Heart left ventricle (tissue), 16 donors: ENCODE measurements at regions not wholly inside any gene's neighbourhood (a gene's known extent, or its start where the extent isn't known, plus 50 kb on each side); places are given as distances from the start of the nearest gene placed in this dataset.

Experiments
- ATAC-seq, 4 donors: fragments of 200-7000 bp; cut with Tn5 transposase; one replicate each; pipeline ENCODE4 v1.9.1; 2020 to 2022; ENCODE audit warnings: moderate library complexity in 4 of 4, mild to moderate bottlenecking in 3 of 4, moderate number of reproducible peaks in 1 of 4
- DNase-seq, 5 donors: peaks; one replicate each; pipeline ENCODE4 v3.0.0-alpha.2; 2020
- H3K27ac ChIP-seq, 12 donors: fragments of 200-600 bp; sonication (generic) in 4 of 12; one replicate each; pipeline versions ENCODE4 v1.5.0 to v1.8.0; 2016 to 2022; ENCODE audit warnings: mild to moderate bottlenecking in 2 of 12
- H3K27me3 ChIP-seq, 9 donors: fragments of 200-600 bp; sonication (generic) in 2 of 9; one replicate each; pipeline versions ENCODE4 v1.5.1 to v1.8.0; 2016 to 2022; ENCODE audit warnings: mild to moderate bottlenecking in 3 of 9
- H3K36me3 ChIP-seq, 9 donors: fragments of 200-600 bp; sonication (generic) in 2 of 9; one replicate each; pipeline versions ENCODE4 v1.5.0 to v1.8.0; 2018 to 2022; ENCODE audit warnings: mild to moderate bottlenecking in 2 of 9
- H3K4me1 ChIP-seq, 12 donors: fragments of 200-600 bp; sonication (generic) in 4 of 12; one replicate each; pipeline versions ENCODE4 v1.5.0 to v1.8.0; 2016 to 2022; ENCODE audit warnings: mild to moderate bottlenecking in 3 of 12
- H3K4me3 ChIP-seq, 12 donors: fragments of 200-600 bp; sonication (generic) in 4 of 12; one replicate each; pipeline versions ENCODE4 v1.5.0 to v1.8.0; 2017 to 2022; ENCODE audit warnings: mild to moderate bottlenecking in 9 of 12, moderate library complexity in 4 of 12
- H3K9me3 ChIP-seq, 12 donors: fragments of 200-600 bp; sonication (generic) in 4 of 12; one replicate each; pipeline versions ENCODE4 v1.5.0 to v1.8.0; 2016 to 2022; ENCODE audit warnings: mild to moderate bottlenecking in 1 of 12
- CTCF ChIP-seq, 12 donors: fragments of 200-600 bp; sonication (generic) in 4 of 12; IDR thresholded peaks; one replicate each; pipeline versions ENCODE4 v1.5.0 to v1.8.0; 2018 to 2022; ENCODE audit warnings: antibody characterized with exemption in 12 of 12, mild to moderate bottlenecking in 5 of 12
- POLR2A ChIP-seq, 2 donors: fragments of 450-650 bp; IDR thresholded peaks; one replicate each; pipeline ENCODE4 v1.6.1; 2017; ENCODE audit warnings: antibody characterized with exemption in 2 of 2, mild to moderate bottlenecking in 2 of 2, moderate library complexity in 2 of 2
- WGBS, 4 donors: extraction: QIAGEN DNeasy Blood & Tissue Kit in 2 of 4; methylation state at CpG; one replicate each; pipeline versions ENCODE4 v1.1.5 to v1.1.7; 2013 to 2018; 5-methylcytosine and 5-hydroxymethylcytosine counted together
- intact Hi-C, 10 donors: fragments of 100-400 bp; cut with DNase I; formaldehyde crosslinking; loops; one replicate each; pipeline versions ENCODE4 v1.11.1 to v1.14.2; 2022
- donor health status: ischemic (EF 13 %, LVEDD 7.1; RV severe dilation, severe dysfunction).
- donor health status: healthy with polysubstance abuse.
- donor health status: DM: no; HTN: yes; CAD: no.
- donor health status: DM: no; HTN: no; CAD: no.
- donor health status: ischemic (EF 25% LVEDD 6.9; RV normal size, moderate dysfunction).
- donor health status: ischemic (EF 25% LVEDD 5.7; RV mildly dilated, moderate dysfunction).
- donor health status: healthy.
- donor health status: DM: yes; HTN: yes; CAD: no.
- donor health status: ischemic (EF 35%, LVEDD 5.7; RV mildly dilated, moderate dysfunction).
- donor health status: nonischemic (EF 11% LVEDD 7.7; RV severe dilation, severe dysfunction).
- donor health status: DM: yes; HTN: yes; CAD: no.
- donor health status: PGD.
- donor health status: ischemic (EF 29% LVEDD 5.4; RV normal size, mild dysfunction).
- donor health status: nonischemic (EF 23%, LVEDD 6.1; RV moderate dilation, normal function).

- Histone ChIP-seq H3K27me3 (no peaks in the 10 kb centered on the region), H3K4me3 (no peak overlapping the region), H3K4me1 (peaks cover 0 to 19% (median 0%) of the 10 kb centered on the region in 12 donors), H3K27ac (no peak overlapping the region), H3K9me3 (no peaks in the 10 kb centered on the region), H3K36me3 (no peaks in the 10 kb centered on the region)
- 93 to 96% (median 94%) methylated on average over 12 of the region's 12 CpGs for WGBS, 4 donors
- TF ChIP-seq CTCF (IDR thresholded peaks at IDR 0.05), result no peak
- TF ChIP-seq POLR2A (IDR thresholded peaks at IDR 0.05), result no peak
- DNase-seq (no peak), ATAC-seq (no peak)
- intact Hi-C loops, result no loop called here
Measured at GRCh38 chr3:72088486-72089025, 303.6 kb upstream of the PROK2 start.

GRCh38 chr3:72087420-72087819, 302.5 kb upstream of the PROK2 start:
- Histone ChIP-seq H3K4me3 (no peak overlapping the region), H3K4me1 (peaks cover 0 to 31% (median 0%) of the 10 kb centered on the region in 12 donors), H3K27ac (no peak overlapping the region), H3K9me3 (no peaks in the 10 kb centered on the region), H3K36me3 (no peaks in the 10 kb centered on the region), H3K27me3 (no peaks in the 10 kb centered on the region)
- no peak for DNase-seq
- TF ChIP-seq CTCF (IDR thresholded peaks at IDR 0.05) (no peak), POLR2A (IDR thresholded peaks at IDR 0.05) (no peak)
- 93 to 98% (median 95%) methylated on average over 10 of the region's 10 CpGs for WGBS, 4 donors
- intact Hi-C loops, result no loop called here
- no peak for ATAC-seq

GRCh38 chr3:72086743-72087087, 301.8 kb upstream of the PROK2 start:
- WGBS, 4 donors, result 83 to 90% (median 86%) methylated on average over 11 of the region's 11 CpGs

More at GRCh38 chr3:72086743-72087087, 301.8 kb upstream of the PROK2 start:
- Histone ChIP-seq H3K4me1 (peaks cover 0 to 38% (median 0%) of the 10 kb centered on the region in 12 donors), H3K9me3 (no peaks in the 10 kb centered on the region), H3K27me3 (no peaks in the 10 kb centered on the region), H3K4me3 (no peak overlapping the region), H3K27ac (peak overlapping the region in 1 of 12 donors; percentile 60), H3K36me3 (no peaks in the 10 kb centered on the region)
- intact Hi-C loops, result no loop called here
- TF ChIP-seq CTCF (IDR thresholded peaks at IDR 0.05), result no peak
- TF ChIP-seq POLR2A (IDR thresholded peaks at IDR 0.05), result no peak
- ATAC-seq (peak in 2 of 4 donors; percentile 6 to 29), DNase-seq (no peak)
